MM.1S (cell line): ENCODE measurements at regions not wholly inside any gene's neighbourhood (a gene's known extent, or its start where the extent isn't known, plus 50 kb on each side); places are given as distances from the start of the nearest gene placed in this dataset.

ENCODE experiments used
- DNase-seq: peaks from one replicate; pipeline ENCODE4 v3.0.0-alpha.2; 2015
- H2AFZ ChIP-seq: fragments of 300-600 bp; sonication (generic); 2 replicates; pipeline ENCODE4 v1.6.0; 2016; ENCODE audit warnings: antibody characterized with exemption, low read length
- H3F3A ChIP-seq: fragments of 300-600 bp; sonication (generic); 2 replicates; pipeline ENCODE4 v1.6.1; 2016; ENCODE audit warnings: mild to moderate bottlenecking, antibody characterized with exemption, low read length, moderate library complexity, mixed read lengths; ENCODE audit not compliant: insufficient read depth
- H3K27ac ChIP-seq: fragments of 300-600 bp; sonication (generic); 2 replicates; pipeline ENCODE4 v1.5.1; 2016; ENCODE audit warnings: mild to moderate bottlenecking, low read length
- H3K27me3 ChIP-seq: fragments of 300-600 bp; sonication (generic); replicated peaks from 2 replicates; pipeline ENCODE4 v1.6.0; 2016; ENCODE audit warnings: low read length; ENCODE audit not compliant: insufficient read depth
- H3K36me3 ChIP-seq: fragments of 300-600 bp; sonication (generic); replicated peaks from 2 replicates; pipeline ENCODE4 v1.6.1; 2016; ENCODE audit warnings: mild to moderate bottlenecking, low read length, mixed read lengths; ENCODE audit not compliant: insufficient read depth
- H3K4me1 ChIP-seq: fragments of 300-600 bp; sonication (generic); 2 replicates; pipeline ENCODE4 v1.6.1; 2016; ENCODE audit warnings: low read length, mixed read lengths
- H3K4me2 ChIP-seq: fragments of 300-600 bp; sonication (generic); 2 replicates; pipeline ENCODE4 v1.6.0; 2016; ENCODE audit warnings: low read depth, low read length
- H3K4me3 ChIP-seq: fragments of 300-600 bp; sonication (generic); 2 replicates; pipeline ENCODE4 v1.5.1; 2016; ENCODE audit warnings: low read length, mixed read lengths
- H3K79me2 ChIP-seq: fragments of 300-600 bp; sonication (generic); 2 replicates; pipeline ENCODE4 v1.6.1; 2016; ENCODE audit warnings: mixed run types, low read length, mixed read lengths
- H3K9ac ChIP-seq: fragments of 300-600 bp; sonication (generic); 2 replicates; pipeline ENCODE4 v1.6.1; 2016; ENCODE audit warnings: low read length, mixed read lengths
- H3K9me2 ChIP-seq: fragments of 300-600 bp; sonication (generic); replicated peaks from 2 replicates; pipeline ENCODE4 v1.6.1; 2016; ENCODE audit warnings: mild to moderate bottlenecking, low read length, mixed read lengths; ENCODE audit not compliant: insufficient read depth
- H3K9me3 ChIP-seq: fragments of 300-600 bp; sonication (generic); replicated peaks from 2 replicates; pipeline ENCODE4 v1.6.1; 2016; ENCODE audit warnings: mild to moderate bottlenecking, low read length, mixed read lengths; ENCODE audit not compliant: insufficient read depth
- H4K20me1 ChIP-seq: fragments of 300-600 bp; sonication (generic); 2 replicates; pipeline ENCODE4 v1.6.1; 2016; ENCODE audit warnings: mild to moderate bottlenecking, low read length, moderate library complexity, mixed read lengths; ENCODE audit not compliant: insufficient read depth
- CTCF ChIP-seq: fragments of 300-600 bp; sonication (generic); IDR thresholded peaks from 2 replicates; pipeline ENCODE4 v1.5.1; 2016; ENCODE audit warnings: antibody characterized with exemption, low read length, mixed read lengths
- EZH2 ChIP-seq: fragments of 300-600 bp; sonication (generic); optimal IDR thresholded peaks from 2 replicates; pipeline ENCODE3; 2017; ENCODE audit warnings: low read depth, mild to moderate bottlenecking, antibody characterized with exemption, low read length, mixed read lengths
- EZH2phosphoT487 ChIP-seq: fragments of 300-600 bp; sonication (generic); IDR thresholded peaks from 2 replicates; pipeline ENCODE4 v1.6.1; 2018; ENCODE audit warnings: antibody characterized with exemption, low read length

- H3K4me3 ChIP-seq, result no peak overlapping the region
- no peak overlapping the region for H2AFZ ChIP-seq
Observed at GRCh38 chr2:205880048-205880447, 197.7 kb downstream of the NRP2 start.

GRCh38 chr2:205878999-205879762 lies 196.9 kb downstream of the NRP2 start:
- Histone ChIP-seq H3K9me3 (no peaks in the 10 kb centered on the region), H3K9me2 (no peaks in the 10 kb centered on the region), H3K27ac (no peak overlapping the region), H3K27me3 (no peaks in the 10 kb centered on the region), H3K4me3 (no peak overlapping the region), H3K36me3 (no peaks in the 10 kb centered on the region), H2AFZ (no peak overlapping the region), H3K9ac (no peak overlapping the region), H3K4me1 (no peaks in the 10 kb centered on the region), H3K79me2 (no peaks in the 10 kb centered on the region), H3K4me2 (no peak overlapping the region), H3F3A (no peaks in the 10 kb centered on the region), H4K20me1 (no peaks in the 10 kb centered on the region)
- TF ChIP-seq EZH2 (no peak), EZH2phosphoT487 (no peak), CTCF (no peak)
- DNase-seq, result no peak

More at GRCh38 chr2:205880048-205880447, 197.7 kb downstream of the NRP2 start:
- no peaks in the 10 kb centered on the region for H3K9me3 ChIP-seq
- H3K9me2 ChIP-seq, result no peaks in the 10 kb centered on the region
- no peaks in the 10 kb centered on the region for H3K36me3 ChIP-seq
- no peak overlapping the region for H3K27ac ChIP-seq
- H3K4me1 ChIP-seq, result no peaks in the 10 kb centered on the region
- no peaks in the 10 kb centered on the region for H3K79me2 ChIP-seq
- H4K20me1 ChIP-seq, result no peaks in the 10 kb centered on the region
- DNase-seq, result no peak
- H3F3A ChIP-seq, result no peaks in the 10 kb centered on the region
- H3K9ac ChIP-seq, result no peak overlapping the region
- TF ChIP-seq EZH2 (no peak), CTCF (no peak), EZH2phosphoT487 (no peak)
- no peaks in the 10 kb centered on the region for H3K27me3 ChIP-seq
- no peak overlapping the region for H3K4me2 ChIP-seq

GRCh38 chr2:205877496-205877895 lies 195.2 kb downstream of the NRP2 start:
- Histone ChIP-seq H3K9me3 (no peaks in the 10 kb centered on the region), H3K9ac (no peak overlapping the region), H3K27me3 (no peaks in the 10 kb centered on the region), H4K20me1 (no peaks in the 10 kb centered on the region), H3K9me2 (no peaks in the 10 kb centered on the region), H3K36me3 (no peaks in the 10 kb centered on the region), H3K27ac (no peak overlapping the region), H2AFZ (no peak overlapping the region), H3K4me2 (no peak overlapping the region), H3K4me1 (no peaks in the 10 kb centered on the region), H3K4me3 (no peak overlapping the region), H3K79me2 (no peaks in the 10 kb centered on the region), H3F3A (no peaks in the 10 kb centered on the region)
- no peak for DNase-seq
- TF ChIP-seq EZH2 (no peak), EZH2phosphoT487 (no peak), CTCF (no peak)
